AG10803 (cell line): ENCODE measurements at regions not wholly inside any gene's neighbourhood (a gene's known extent, or its start where the extent isn't known, plus 50 kb on each side); places are given as distances from the start of the nearest gene placed in this dataset.

Experiments
- DNase-seq: peaks from one replicate; pipeline ENCODE4 v3.0.0; 2010; ENCODE audit warnings: low read depth
- H3K4me3 ChIP-seq: 2 replicates; pipeline ENCODE4 v1.5.1; 2011; ENCODE audit warnings: mild to moderate bottlenecking, low read length, control low read depth
- CTCF ChIP-seq: conservative IDR thresholded peaks from 2 replicates; pipeline ENCODE4 v1.5.1; 2011; ENCODE audit warnings: mild to moderate bottlenecking, low read length, control low read depth, inconsistent platforms

- no peak overlapping the region for H3K4me3 ChIP-seq
- no peak for DNase-seq
- no peak for TF ChIP-seq CTCF
These were observed 75.1 kb downstream of the LINGO1 start for GRCh38 chr15:77557564-77557963.

DNA sequence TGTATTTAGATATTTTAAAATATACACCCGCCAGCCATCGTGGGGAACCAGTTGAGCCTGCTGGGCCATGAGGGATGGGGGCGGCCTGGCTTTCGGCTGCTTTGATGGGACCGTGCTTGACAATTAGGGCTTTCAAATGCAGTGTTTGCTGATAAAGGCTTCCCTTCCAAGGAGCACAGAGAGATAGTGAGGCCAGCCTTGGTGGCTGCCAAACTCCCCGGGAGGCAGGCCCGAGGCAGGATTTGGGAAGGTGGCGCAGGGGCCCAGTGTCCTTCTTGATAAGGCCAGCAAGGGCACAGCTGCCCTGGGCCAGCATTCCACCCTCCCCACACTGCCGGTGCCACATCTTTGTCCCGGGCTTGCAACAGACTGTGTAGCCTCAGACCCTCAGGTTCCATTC lies 75.6 kb downstream of the LINGO1 start:
- TF ChIP-seq CTCF, result no peak
- no peak for DNase-seq

GRCh38 chr15:77556622-77557021 lies 76.1 kb downstream of the LINGO1 start:
- H3K4me3 ChIP-seq, result no peak overlapping the region
- no peak for TF ChIP-seq CTCF
- DNase-seq, result no peak

More for the DNA sequence above, 75.6 kb downstream of the LINGO1 start:
- H3K4me3 ChIP-seq, result no peak overlapping the region

GRCh38 chr15:77555232-77555631 lies 77.5 kb downstream of the LINGO1 start:
- no peak for DNase-seq
- TF ChIP-seq CTCF, result no peak
- H3K4me3 ChIP-seq, result no peak overlapping the region

GRCh38 chr15:77554306-77555080 lies 78.2 kb downstream of the LINGO1 start:
- no peak for TF ChIP-seq CTCF
- H3K4me3 ChIP-seq, result no peak overlapping the region

GRCh38 chr15:77553695-77554094 lies 79.0 kb downstream of the LINGO1 start:
- H3K4me3 ChIP-seq, result no peak overlapping the region
- DNase-seq, result no peak
- TF ChIP-seq CTCF, result no peak

More at GRCh38 chr15:77554306-77555080, 78.2 kb downstream of the LINGO1 start:
- DNase-seq, result no peak

- H3K4me3 ChIP-seq, result no peak overlapping the region
- no peak for DNase-seq
- TF ChIP-seq CTCF, result no peak
These were observed 79.5 kb downstream of the LINGO1 start for GRCh38 chr15:77553257-77553656.
